CD14-positive monocyte (primary cell): ENCODE measurements at regions not wholly inside any gene's neighbourhood (a gene's known extent, or its start where the extent isn't known, plus 50 kb on each side); places are given as distances from the start of the nearest gene placed in this dataset.
A peak's percentile ranks its signal among the peaks of the same experiment; 100 is the strongest.

ENCODE experiments used
- DNase-seq, 3 donors: peaks; one replicate each; pipeline ENCODE4 v3.0.0-alpha.2; 2011 to 2022
- H2AFZ ChIP-seq: 2 replicates; pipeline ENCODE4 v1.6.0; 2012; ENCODE audit warnings: mild to moderate bottlenecking, low read depth, low read length, inconsistent platforms; ENCODE audit not compliant: insufficient read depth, poor library complexity, severe bottlenecking
- H3K27ac ChIP-seq, 2 donors: 1 replicate in 1 of 2; 2 replicates in 1 of 2; pipeline ENCODE4 v1.5.1; 2012 to 2013; ENCODE audit warnings: low read length in 2 of 2, control low read depth in 1 of 2, inconsistent platforms in 1 of 2, low read depth in 1 of 2, mild to moderate bottlenecking in 1 of 2
- H3K27me3 ChIP-seq, 2 donors: one replicate each; pipeline versions ENCODE4 v1.6.0 to v1.6.1; 2011 to 2013; ENCODE audit warnings: low read length in 2 of 2; ENCODE audit not compliant: control insufficient read depth in 2 of 2, insufficient read depth in 2 of 2
- H3K36me3 ChIP-seq, 2 donors: replicated peaks in 1 of 2; 1 replicate in 1 of 2; 2 replicates in 1 of 2; pipeline versions ENCODE4 v1.5.1 to v1.6.1; 2012 to 2013; ENCODE audit warnings: low read length in 2 of 2, control low read depth in 1 of 2, inconsistent platforms in 1 of 2, mild to moderate bottlenecking in 1 of 2; ENCODE audit not compliant: insufficient read depth in 2 of 2, control insufficient read depth in 1 of 2
- H3K4me1 ChIP-seq, 2 donors: 1 replicate in 1 of 2; 2 replicates in 1 of 2; pipeline versions ENCODE4 v1.5.1 to v1.6.1; 2012 to 2013; ENCODE audit warnings: low read length in 2 of 2, control low read depth in 1 of 2, inconsistent platforms in 1 of 2, mild to moderate bottlenecking in 1 of 2, moderate library complexity in 1 of 2; ENCODE audit not compliant: insufficient read depth in 2 of 2, control insufficient read depth in 1 of 2
- H3K4me2 ChIP-seq: replicated peaks from 2 replicates; pipeline ENCODE3; 2012; ENCODE audit warnings: low read length, moderate library complexity, mild to moderate bottlenecking; ENCODE audit not compliant: poor library complexity, severe bottlenecking; ENCODE audit errors: extremely low read depth
- H3K4me3 ChIP-seq, 3 experiments: fragments of 200-600 bp in 1 of 3; sonication (generic) in 1 of 3; replicated peaks in 1 of 3; 1 replicate in 2 of 3; 2 replicates in 1 of 3; pipeline ENCODE4 v1.5.1; 2011 to 2013; ENCODE audit warnings: low read length in 3 of 3, mild to moderate bottlenecking in 3 of 3, control low read depth in 2 of 3, low read depth in 2 of 3, inconsistent platforms in 1 of 3, moderate library complexity in 1 of 3
- H3K79me2 ChIP-seq: 2 replicates; pipeline ENCODE4 v1.6.0; 2012; ENCODE audit warnings: mild to moderate bottlenecking, control low read depth, inconsistent platforms, low read length, moderate library complexity; ENCODE audit not compliant: insufficient read depth
- H3K9ac ChIP-seq: 2 replicates; pipeline ENCODE4 v1.6.0; 2017; ENCODE audit warnings: low read length, mild to moderate bottlenecking; ENCODE audit not compliant: insufficient read depth, poor library complexity, severe bottlenecking
- H3K9me3 ChIP-seq, 2 donors: replicated peaks in 1 of 2; 1 replicate in 1 of 2; 2 replicates in 1 of 2; pipeline versions ENCODE4 v1.5.1 to v1.6.1; 2012 to 2013; ENCODE audit warnings: low read length in 2 of 2, control low read depth in 1 of 2; ENCODE audit not compliant: control insufficient read depth in 1 of 2, insufficient read depth in 1 of 2
- H4K20me1 ChIP-seq: 2 replicates; pipeline ENCODE4 v1.6.0; 2012; ENCODE audit warnings: mild to moderate bottlenecking, low read length, control low read depth, moderate library complexity; ENCODE audit not compliant: insufficient read depth
- H3K27ac Mint-ChIP-seq, 7 donors: one replicate each; pipeline ENCODE4 v1.8.0; 2020; ENCODE audit warnings: mild to moderate bottlenecking in 7 of 7, mixed read lengths in 7 of 7, moderate library complexity in 6 of 7, inconsistent platforms in 2 of 7
- H3K27me3 Mint-ChIP-seq, 3 donors: one replicate each; pipeline ENCODE4 v1.8.0; 2021 to 2022; ENCODE audit warnings: low read depth in 3 of 3, mild to moderate bottlenecking in 3 of 3, mixed read lengths in 3 of 3, moderate library complexity in 3 of 3, inconsistent platforms in 1 of 3
- H3K36me3 Mint-ChIP-seq, 2 donors: one replicate each; pipeline ENCODE4 v1.8.0; 2020; ENCODE audit warnings: mixed read lengths in 2 of 2, inconsistent platforms in 1 of 2, mild to moderate bottlenecking in 1 of 2
- H3K4me1 Mint-ChIP-seq: one replicate; pipeline ENCODE4 v1.8.0; 2020; ENCODE audit warnings: mild to moderate bottlenecking, mixed read lengths
- H3K4me3 Mint-ChIP-seq, 2 donors: one replicate each; pipeline ENCODE4 v1.8.0; 2020; ENCODE audit warnings: mild to moderate bottlenecking in 2 of 2, mixed read lengths in 2 of 2, moderate library complexity in 1 of 2
- H3K9me3 Mint-ChIP-seq, 7 donors: one replicate each; pipeline ENCODE4 v1.8.0; 2020 to 2022; ENCODE audit warnings: mixed read lengths in 7 of 7, mild to moderate bottlenecking in 6 of 7, moderate library complexity in 6 of 7, inconsistent platforms in 2 of 7
- WGBS: methylation state at CpG from one replicate; pipeline ENCODE4 v1.1.5; 2013; ENCODE audit warnings: missing lambda C conversion rate; ENCODE audit not compliant: insufficient coverage; 5-methylcytosine and 5-hydroxymethylcytosine counted together
- intact Hi-C, 2 donors: fragments of 100-400 bp; cut with micrococcal nuclease; formaldehyde crosslinking; loops; one replicate each; pipeline versions ENCODE4 v1.15.0 to v1.15.1; 2023
- TF ChIP-seq, protein P1 (sequence below): fragments of 200-600 bp; IDR thresholded peaks from one replicate; pipeline ENCODE4 v1.8.0; 2022; ENCODE audit warnings: antibody characterized with exemption, mild to moderate bottlenecking

DNA sequence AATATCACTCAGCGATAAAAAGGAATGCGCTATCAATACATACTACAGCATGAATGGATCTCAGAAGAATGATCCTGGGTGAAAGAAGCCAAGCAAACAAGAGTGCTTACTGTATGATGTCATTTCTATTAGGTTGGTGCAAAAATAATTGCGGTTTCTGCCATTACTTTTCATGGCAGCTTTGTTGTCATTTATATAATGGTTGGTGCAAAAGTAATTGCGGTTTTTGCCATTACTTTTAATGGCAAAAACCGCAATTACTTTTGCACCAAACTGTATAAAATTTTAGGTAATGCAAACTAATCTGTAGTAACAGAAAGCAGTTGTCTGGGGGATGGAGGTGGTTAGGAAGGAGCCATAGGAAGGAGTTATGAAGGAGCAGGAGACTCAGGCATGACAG lies 318.3 kb upstream of the ZMIZ1 start:
- peaks cover 24% of the 10 kb centered on the region for H3K4me1 Mint-ChIP-seq
- TF ChIP-seq, protein P1, sequence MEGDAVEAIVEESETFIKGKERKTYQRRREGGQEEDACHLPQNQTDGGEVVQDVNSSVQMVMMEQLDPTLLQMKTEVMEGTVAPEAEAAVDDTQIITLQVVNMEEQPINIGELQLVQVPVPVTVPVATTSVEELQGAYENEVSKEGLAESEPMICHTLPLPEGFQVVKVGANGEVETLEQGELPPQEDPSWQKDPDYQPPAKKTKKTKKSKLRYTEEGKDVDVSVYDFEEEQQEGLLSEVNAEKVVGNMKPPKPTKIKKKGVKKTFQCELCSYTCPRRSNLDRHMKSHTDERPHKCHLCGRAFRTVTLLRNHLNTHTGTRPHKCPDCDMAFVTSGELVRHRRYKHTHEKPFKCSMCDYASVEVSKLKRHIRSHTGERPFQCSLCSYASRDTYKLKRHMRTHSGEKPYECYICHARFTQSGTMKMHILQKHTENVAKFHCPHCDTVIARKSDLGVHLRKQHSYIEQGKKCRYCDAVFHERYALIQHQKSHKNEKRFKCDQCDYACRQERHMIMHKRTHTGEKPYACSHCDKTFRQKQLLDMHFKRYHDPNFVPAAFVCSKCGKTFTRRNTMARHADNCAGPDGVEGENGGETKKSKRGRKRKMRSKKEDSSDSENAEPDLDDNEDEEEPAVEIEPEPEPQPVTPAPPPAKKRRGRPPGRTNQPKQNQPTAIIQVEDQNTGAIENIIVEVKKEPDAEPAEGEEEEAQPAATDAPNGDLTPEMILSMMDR: no peak

DNA sequence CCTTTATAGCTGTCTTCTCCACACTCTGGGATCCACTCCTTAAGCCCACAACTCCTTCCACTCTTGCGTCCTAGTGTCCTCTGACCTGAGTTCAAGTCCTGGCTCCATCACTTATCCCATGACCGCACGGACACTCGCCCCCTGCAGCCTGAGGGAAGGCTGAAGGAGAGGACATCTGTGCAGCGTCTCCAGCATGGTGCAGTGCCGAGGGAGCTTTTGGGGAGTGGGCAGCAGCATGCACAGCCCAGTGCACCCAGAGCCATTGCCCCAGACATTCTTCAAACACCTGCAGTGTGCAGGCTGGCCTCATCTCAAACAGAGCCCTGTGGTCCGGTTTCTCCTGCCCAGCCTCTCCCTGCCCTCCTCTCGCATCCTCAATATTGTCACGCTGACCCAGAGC lies 317.1 kb upstream of the ZMIZ1 start:
- H3K9me3 Mint-ChIP-seq: peaks cover 0 to 10% (median 0%) of the 10 kb centered on the region in 7 donors
- intact Hi-C loops: loop anchor here in 1 of 2 donors (10.0 kb wide), 4 partner anchors 177 to 513 kb away; no protein-coding TSS in a partner anchor
- H3K4me3 Mint-ChIP-seq: no peak overlapping the region
- H3K27me3 ChIP-seq: no peaks in the 10 kb centered on the region
- no peak overlapping the region for H3K9ac ChIP-seq
- H3K27me3 Mint-ChIP-seq: peaks cover 16 to 17% (median 16%) of the 10 kb centered on the region in 3 donors
- H3K79me2 ChIP-seq: no peaks in the 10 kb centered on the region
- H2AFZ ChIP-seq: no peak overlapping the region
- peak overlapping the region in 2 of 7 donors; percentile 8 to 21 for H3K27ac Mint-ChIP-seq
- H3K9me3 ChIP-seq: no peaks in the 10 kb centered on the region
- TF ChIP-seq, protein P1: no peak
- H3K4me1 Mint-ChIP-seq: peaks cover 34% of the 10 kb centered on the region
- no peak overlapping the region for H3K4me2 ChIP-seq
- 91% methylated on average over 7 of the region's 9 CpGs for WGBS
- peaks cover 23 to 29% of the 10 kb centered on the region in 2 donors for H3K4me1 ChIP-seq
- H3K27ac ChIP-seq: no peak overlapping the region
- no peaks in the 10 kb centered on the region for H4K20me1 ChIP-seq
- no peak overlapping the region for H3K4me3 ChIP-seq
- peaks cover 0 to 3% of the 10 kb centered on the region in 2 donors for H3K36me3 Mint-ChIP-seq
- DNase-seq: no peak
- no peaks in the 10 kb centered on the region for H3K36me3 ChIP-seq

More for the DNA sequence above, 318.3 kb upstream of the ZMIZ1 start:
- Histone ChIP-seq H3K79me2 (no peaks in the 10 kb centered on the region), H3K4me2 (no peak overlapping the region), H3K4me1 (peaks cover 14 to 16% of the 10 kb centered on the region in 2 donors), H3K4me3 (no peak overlapping the region), H3K27ac (no peak overlapping the region), H3K9ac (no peak overlapping the region), H2AFZ (no peak overlapping the region), H3K27me3 (no peaks in the 10 kb centered on the region), H3K36me3 (no peaks in the 10 kb centered on the region), H3K9me3 (no peaks in the 10 kb centered on the region), H4K20me1 (no peaks in the 10 kb centered on the region)
- Mint-ChIP-seq H3K4me3 (no peak overlapping the region), H3K36me3 (no peaks in the 10 kb centered on the region), H3K9me3 (peaks cover 0 to 10% (median 0%) of the 10 kb centered on the region in 7 donors), H3K27me3 (peaks cover 13 to 20% (median 14%) of the 10 kb centered on the region in 3 donors), H3K27ac (peak overlapping the region in 1 of 7 donors; percentile 46)
- DNase-seq: no peak
- WGBS: no CpG with 5 or more reads among the region's 5 CpGs
- intact Hi-C loops: loop anchor here in 1 of 2 donors (10.0 kb wide), 4 partner anchors 176 to 514 kb away; no protein-coding TSS in a partner anchor
